Heart left ventricle (tissue), 13 donors: ENCODE measurements at regions not wholly inside any gene's neighbourhood (a gene's known extent, or its start where the extent isn't known, plus 50 kb on each side); places are given as distances from the start of the nearest gene placed in this dataset.

Experiments used
- POLR2A ChIP-seq, 2 donors: fragments of 450-650 bp; IDR thresholded peaks; one replicate each; pipeline ENCODE4 v1.6.1; 2017; ENCODE audit warnings: antibody characterized with exemption in 2 of 2, mild to moderate bottlenecking in 2 of 2, moderate library complexity in 2 of 2
- TF ChIP-seq, protein P1 (sequence below), 12 donors: fragments of 200-600 bp; sonication (generic) in 4 of 12; IDR thresholded peaks; one replicate each; pipeline versions ENCODE4 v1.5.0 to v1.8.0; 2018 to 2022; ENCODE audit warnings: antibody characterized with exemption in 12 of 12, mild to moderate bottlenecking in 5 of 12
- donor health status: ischemic (EF 13 %, LVEDD 7.1; RV severe dilation, severe dysfunction).
- donor health status: DM: no; HTN: yes; CAD: no.
- donor health status: DM: no; HTN: no; CAD: no.
- donor health status: ischemic (EF 25% LVEDD 6.9; RV normal size, moderate dysfunction).
- donor health status: ischemic (EF 25% LVEDD 5.7; RV mildly dilated, moderate dysfunction).
- donor health status: ischemic (EF 35%, LVEDD 5.7; RV mildly dilated, moderate dysfunction).
- donor health status: nonischemic (EF 11% LVEDD 7.7; RV severe dilation, severe dysfunction).
- donor health status: DM: yes; HTN: yes; CAD: no.
- donor health status: PGD.
- donor health status: ischemic (EF 29% LVEDD 5.4; RV normal size, mild dysfunction).
- donor health status: nonischemic (EF 23%, LVEDD 6.1; RV moderate dilation, normal function).

DNA sequence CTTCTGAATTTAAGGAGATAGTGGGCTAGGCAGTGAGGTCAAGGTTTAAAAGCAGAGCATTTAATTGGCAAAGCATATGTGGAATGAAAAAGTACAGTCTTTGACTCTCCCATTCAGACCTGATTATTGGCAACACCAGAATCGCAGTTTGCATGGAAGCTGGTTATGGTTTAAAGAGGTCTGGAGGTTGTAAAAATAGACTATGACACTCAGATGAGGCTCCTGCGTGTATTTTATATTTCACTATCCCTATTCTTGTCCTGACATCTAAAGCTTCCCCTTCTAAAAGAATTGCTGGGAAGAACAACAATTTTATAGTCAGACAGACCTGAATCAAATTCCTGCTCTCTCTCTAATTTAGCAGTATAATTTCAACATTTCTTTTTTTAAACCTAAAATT lies 302.9 kb downstream of the PCDH7 start:
- no peak for TF ChIP-seq POLR2A (IDR thresholded peaks at IDR 0.05)
- TF ChIP-seq, protein P1, sequence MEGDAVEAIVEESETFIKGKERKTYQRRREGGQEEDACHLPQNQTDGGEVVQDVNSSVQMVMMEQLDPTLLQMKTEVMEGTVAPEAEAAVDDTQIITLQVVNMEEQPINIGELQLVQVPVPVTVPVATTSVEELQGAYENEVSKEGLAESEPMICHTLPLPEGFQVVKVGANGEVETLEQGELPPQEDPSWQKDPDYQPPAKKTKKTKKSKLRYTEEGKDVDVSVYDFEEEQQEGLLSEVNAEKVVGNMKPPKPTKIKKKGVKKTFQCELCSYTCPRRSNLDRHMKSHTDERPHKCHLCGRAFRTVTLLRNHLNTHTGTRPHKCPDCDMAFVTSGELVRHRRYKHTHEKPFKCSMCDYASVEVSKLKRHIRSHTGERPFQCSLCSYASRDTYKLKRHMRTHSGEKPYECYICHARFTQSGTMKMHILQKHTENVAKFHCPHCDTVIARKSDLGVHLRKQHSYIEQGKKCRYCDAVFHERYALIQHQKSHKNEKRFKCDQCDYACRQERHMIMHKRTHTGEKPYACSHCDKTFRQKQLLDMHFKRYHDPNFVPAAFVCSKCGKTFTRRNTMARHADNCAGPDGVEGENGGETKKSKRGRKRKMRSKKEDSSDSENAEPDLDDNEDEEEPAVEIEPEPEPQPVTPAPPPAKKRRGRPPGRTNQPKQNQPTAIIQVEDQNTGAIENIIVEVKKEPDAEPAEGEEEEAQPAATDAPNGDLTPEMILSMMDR (IDR thresholded peaks at IDR 0.05) = no peak
